ENCODE measurements at regions not wholly inside any gene's neighbourhood (a gene's known extent, or its start where the extent isn't known, plus 50 kb on each side); places are given as distances from the start of the nearest gene placed in this dataset.

DNA sequence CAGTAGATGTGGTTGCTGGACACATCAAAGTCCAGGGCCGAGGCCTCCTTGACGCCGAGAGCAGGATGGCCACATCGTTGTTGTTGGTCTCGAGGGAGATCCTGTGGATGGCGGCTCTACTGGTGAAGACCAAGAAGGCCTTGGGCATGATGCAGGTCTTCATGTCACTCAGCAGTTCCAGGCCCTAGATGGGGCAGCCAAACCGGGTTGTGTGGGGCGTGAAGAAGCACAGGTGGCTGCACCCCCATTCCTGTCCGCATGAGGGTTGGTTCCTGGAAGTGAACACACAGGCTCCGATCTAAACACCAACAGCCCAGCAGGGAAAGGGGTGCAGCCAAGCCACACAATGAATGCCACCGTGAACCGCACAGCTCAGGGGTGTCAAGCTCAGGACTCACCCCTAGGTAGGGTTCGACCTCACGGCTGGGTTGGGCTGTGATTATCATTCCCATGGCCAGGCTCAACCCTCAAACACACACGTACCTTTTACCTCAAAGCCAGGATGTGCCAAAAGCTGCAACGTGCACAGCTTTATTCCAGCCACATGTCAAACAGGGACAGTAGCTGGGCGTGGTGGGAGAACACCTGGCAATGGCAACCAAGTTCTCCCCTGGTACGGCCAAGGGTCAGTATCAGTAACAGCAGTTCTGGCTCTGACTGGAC lies 132.3 kb downstream of the CRYBB2 start:
- no peak for DNase-seq

DNA sequence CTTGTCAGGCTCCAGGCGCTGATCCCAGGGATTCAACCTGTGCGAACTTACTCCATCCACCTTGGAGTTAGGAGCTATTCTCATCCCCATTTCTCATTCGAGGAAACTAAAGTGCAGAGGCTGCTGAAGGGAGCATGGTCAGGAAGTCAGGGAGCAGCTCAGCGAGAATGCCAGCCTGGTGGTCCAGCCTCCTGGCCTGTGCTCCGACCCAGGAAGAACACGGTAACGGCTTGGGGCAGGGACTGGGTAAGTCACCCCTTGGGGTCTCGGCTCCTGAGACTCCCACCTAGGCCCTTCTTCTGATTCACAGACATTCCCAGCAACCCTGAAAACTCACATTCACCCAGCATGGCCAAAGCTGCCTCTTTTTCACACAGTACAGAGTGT lies 132.8 kb downstream of the CRYBB2 start:
- no peak for DNase-seq

DNA sequence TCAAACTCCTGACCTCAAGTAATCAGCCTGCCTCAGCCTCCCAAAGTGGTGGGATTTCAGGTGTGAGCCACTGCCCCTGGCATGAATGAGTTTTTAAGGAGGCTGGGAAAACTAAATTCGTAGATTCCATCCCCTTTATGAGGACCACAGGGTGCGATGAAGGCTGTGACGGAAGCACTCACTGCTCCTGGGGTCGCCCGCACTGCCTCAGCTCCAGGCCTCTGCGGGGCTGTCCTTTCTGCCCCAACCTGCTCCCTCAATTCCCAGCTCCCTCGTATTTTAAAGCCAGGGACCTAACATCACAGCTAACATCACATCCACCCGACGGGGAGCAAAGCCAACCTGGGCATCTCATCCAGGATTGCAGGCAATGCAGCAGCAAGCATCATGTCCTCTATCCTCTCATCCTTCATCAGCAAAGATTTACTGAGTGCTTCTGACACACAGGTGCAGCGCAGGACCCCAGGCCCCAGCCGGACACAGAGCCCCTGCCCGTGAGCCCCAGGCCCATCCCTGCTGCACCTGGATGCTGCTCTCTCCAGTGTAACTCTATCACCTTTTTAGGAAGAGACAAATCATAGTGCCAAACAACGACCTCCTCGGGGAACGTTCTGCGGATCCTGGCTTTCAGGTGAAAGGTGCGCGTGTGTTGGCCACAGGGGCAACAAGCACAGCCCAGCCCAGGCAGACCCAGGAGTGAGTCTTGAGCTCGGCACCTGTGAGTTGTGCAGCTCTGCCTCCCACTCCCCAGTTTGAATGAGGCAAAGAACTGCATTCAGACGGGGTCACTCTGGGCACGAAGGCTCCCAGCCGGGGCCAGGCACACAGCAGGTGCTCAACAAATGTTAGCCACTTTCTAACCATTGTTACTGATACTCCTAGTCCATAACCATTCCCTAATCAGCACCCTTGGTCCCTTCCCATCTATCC lies 134.3 kb downstream of the CRYBB2 start:
- no peak for DNase-seq

DNA sequence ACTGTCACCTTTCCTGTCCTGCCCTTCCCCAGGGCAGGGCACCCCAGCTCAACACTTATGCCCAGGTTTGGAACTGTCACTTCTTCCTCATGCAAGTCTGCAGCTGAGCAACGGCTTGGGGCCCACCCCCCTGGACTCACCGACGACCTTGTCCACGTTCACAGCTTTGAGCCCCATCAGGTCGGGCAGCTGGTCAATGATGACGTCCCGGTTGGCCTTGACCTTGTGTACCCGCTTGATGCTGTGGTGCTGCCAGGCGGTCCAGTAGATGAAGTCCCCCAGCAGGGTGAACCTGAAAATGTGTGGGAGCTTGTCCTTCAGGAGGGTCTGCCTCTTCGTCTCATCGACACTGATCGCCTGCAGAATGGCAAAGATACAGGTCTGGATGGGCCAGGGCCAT lies 135.0 kb downstream of the CRYBB2 start:
- no peak for DNase-seq

DNA sequence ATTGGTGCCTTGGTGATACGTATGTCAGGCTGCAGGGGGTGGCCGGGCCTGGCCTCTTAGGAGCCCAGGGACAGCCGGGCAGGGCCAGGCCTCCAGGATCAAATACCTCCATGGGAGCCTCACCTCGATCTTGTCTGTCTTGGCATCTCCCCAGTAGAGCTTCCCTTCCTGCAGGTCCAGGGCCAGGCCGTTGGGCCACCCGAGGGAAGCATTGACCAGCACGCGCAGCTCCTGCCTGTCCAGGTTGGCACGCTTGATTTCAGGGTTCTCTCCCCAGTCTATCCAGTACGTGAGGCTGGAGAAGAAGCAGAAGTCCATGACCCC lies 137.7 kb downstream of the CRYBB2 start:
- no peak for DNase-seq

DNA sequence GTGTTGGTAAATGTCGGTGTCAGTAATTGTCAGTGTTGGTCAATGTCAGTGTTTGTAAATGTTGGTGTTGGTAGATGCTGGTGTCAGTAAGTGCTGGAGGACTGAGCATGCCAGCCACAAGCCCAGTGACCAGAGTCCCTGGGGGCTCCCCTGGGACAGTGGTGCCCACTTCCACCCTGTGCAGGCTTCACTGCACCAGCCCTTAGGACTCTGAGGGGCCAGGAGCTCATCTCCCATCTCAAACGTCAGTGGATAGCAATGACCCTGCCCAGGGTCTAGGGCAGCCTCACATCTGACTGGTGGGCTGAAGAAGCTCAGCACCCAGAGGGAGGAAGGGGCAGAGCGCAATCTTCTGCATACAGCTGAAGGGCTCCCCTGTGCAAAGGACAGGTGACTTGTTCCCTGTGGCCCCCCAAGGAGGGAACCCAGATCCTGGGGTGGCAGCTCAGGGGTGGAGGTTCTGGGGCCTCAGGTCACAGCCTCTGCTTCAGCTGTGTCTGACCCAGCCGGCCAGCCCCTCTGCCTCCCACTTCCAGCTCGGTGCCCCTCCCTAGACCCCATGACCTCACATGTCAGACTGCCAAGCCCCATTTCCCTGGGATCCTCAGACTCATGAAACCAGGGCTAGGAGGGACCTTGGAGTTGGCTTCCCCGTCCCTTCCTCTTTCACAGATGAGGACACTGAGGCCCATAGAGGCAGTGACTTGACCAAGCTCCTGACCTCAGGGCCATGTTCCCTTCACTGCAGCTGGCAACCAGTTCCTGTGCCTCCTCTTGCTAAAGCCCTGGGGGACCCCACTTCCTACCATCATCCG lies 138.4 kb downstream of the CRYBB2 start:
- DNase-seq: no peak

DNA sequence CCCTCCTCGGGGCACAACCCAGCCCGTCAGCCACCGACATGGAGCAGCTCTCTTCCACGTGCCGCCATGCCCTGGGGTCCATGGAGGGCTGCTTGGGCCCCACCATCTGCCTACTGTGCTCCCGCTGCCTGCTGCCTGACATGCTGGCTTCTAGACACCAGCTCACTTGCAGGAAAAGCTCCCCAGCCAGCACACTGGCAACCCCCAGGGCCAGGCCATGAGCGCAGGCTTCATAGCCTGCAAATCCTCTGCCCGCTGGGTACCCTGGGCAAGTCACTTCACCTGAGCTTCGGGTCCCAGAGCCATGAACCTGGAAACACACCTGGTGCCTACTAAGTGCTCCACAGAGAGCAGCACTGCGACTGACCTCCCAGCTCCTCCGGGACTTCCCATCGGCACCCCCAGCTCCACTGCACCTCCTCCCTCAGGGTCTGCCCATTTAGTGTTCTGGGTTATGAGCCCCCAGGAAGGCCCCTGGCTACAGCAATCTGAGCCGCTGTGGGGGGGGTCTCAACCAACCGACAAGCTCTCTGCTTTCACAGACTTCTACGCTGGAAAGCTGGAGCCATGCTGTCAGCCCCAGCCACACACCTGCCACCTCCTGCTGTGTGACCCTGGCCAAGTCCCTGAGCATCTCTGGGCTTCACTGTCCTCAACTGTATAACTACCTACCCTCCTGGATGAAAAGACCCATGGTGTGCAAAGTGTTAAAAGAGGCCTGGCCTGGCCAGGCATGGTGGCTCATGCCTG lies 139.2 kb downstream of the CRYBB2 start:
- DNase-seq: no peak

DNA sequence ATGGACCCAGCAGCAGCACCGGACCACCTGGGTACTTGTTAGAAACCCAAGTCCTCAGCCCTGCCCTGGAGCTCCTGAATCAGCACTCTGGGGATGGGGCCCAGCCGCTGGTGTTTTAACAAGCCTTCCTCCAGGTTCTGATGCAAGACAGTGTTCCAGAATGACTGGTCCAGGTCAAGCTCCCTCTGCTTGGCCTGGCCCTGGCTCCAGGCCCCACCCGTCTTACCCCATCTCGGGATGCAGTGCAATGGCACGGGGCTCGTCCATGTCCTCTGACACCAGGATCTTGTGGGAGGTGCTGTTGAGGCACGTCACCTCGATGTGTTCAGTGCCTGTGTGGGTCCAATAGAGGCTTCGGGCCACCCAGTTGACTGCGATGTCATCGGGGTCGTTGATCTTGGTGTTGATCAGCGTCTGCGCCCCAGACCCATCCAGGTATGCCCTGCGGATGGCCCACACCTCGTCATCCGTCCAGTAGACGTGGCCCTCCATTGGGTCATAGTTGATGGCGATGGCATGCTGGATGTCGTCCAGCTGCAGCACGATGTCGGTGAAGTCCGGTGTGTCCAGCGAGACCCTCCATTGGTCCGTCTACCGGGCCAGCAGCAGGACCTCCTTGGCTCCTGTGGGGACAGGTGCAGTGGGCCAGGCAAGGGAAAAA lies 140.3 kb downstream of the CRYBB2 start:
- no peak for DNase-seq

DNA sequence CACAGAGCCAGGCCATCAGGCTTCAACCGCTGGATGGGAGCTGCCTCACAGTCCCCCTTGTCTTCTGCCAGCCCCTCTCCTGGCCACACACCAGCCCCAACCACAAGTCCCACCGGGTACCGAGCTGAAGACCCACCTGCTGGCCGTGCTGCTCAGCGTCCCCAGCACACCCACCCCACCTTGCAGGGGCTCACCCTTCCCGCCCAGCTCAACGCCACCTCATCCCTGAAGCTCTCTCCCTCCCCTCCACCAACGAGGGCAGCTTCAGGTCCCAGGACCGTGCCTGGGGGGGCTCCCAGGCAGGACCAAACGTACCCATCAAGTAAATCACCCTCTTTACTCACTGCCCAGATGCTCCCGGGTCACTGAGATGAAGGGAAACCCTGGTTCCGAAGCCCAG lies 141.0 kb downstream of the CRYBB2 start:
- no peak for DNase-seq

DNA sequence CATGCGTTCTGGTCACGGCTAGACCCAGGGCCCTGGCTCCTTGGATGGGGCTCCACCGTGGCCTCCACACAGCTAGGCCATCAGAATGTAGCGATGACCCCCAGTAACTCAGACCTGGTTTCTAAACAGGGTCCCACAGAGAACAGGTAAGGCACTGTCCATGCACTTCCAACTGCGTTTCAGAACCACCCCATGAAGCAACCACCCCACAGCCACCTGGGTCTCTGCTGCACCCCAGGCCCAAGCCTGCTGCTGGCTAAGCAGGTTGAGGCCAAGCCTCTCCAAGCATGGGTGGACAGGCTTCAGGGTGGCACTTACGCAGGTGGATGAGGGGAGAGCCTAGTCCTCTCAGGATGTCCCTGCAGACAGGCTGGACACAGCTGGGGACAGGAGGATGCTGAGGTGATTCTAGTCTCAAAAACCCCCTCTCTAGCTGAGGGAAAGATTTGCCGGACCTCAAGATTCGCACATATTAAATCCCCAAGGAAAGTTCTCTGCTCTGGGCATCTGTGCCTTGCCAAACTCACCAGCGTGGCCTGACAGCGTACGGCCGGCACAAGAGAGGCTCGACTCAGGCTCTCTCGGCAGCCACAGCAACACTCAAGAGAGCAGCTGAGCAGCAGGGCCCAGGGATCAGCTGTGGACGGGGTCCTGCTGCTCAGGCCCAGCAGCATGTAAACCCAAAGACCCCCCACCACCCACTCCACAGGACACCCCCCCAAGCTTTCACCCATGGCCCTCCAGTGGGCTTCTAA lies 141.6 kb downstream of the CRYBB2 start:
- no peak for DNase-seq

DNA sequence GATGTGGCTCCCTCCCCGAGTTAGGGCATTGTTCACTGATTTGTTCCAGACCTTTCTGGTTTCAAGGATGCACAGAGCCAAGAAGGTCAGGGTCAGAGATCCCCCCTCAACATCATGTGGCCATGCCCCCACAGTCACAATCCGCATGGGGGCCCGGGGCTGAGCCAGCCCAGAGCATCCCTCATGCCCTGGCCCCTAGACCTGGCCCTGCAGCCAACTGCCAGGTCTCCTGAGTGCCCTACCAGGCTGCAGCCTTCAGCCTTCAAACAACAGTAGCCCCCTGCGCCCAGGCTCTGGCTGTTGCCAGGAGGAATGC lies 142.4 kb downstream of the CRYBB2 start:
- no peak for DNase-seq

DNA sequence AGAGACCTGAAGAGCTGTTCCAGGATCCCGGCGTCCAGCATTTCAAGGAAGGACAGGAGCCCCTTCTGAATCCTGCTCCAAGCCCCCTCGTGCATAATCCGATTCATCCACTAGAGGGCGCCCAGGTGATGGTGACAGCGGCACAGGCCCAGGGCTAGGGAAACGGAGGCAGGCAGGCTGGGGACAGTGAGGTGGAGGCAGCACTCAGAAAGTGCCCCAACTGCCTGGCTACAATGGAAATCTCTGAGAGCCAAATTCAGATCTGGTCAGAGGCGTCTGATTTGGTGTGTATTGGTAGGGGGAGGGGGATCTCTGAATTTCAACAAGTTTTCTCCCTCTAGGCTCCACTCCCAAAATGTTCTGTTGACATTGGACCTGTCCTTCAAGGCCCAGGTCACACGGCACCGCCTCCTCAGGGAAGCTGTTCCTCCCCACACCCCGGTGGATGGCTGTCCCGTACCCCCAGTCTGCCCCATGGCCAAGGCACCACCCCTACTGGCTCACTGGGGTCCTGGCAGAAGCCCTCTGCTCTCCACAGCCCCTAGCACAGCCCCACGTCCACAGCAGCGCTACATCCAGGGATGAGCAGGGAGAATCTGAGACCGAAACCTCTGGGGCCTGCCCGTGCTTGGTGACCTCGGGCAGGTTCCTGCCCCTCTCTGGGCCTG lies 142.9 kb downstream of the CRYBB2 start:
- DNase-seq: peak; percentile 5

DNA sequence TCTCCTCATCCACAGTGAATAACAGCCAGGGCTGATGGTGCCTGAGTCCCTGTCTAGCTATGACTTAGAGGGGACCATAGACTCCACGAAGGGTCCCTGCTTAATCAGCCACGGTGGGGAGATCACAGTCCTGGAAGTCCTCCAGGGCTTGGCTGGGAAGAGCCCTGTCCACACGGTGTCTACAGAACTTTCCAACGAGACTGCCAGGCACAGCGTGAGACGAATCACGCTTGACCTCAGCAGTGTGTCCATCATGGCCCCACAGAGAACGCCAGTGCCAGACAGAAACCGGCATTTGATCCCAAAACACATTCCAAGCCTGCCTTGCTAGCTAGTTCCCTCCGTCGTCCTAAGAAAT lies 143.4 kb downstream of the CRYBB2 start:
- no peak for DNase-seq

DNA sequence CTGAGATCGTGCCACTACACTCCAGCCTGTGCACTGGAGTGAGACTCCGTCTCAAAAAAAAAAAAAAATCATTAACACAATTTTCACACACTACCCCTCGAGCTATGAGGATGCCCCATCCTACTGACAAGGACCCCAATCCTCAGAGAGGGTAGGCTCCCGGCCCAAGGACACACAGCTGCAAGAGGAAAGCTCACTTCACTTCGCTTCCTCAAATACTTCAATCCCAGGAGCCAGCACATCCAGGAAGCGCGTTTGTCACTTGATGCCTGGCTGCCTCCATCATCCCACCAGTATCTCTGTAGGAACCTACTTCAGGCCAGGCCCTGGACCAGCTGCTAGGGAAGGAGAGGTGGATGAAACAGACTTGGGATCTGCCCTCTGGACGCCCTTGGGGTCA lies 144.0 kb downstream of the CRYBB2 start:
- DNase-seq: no peak

DNA sequence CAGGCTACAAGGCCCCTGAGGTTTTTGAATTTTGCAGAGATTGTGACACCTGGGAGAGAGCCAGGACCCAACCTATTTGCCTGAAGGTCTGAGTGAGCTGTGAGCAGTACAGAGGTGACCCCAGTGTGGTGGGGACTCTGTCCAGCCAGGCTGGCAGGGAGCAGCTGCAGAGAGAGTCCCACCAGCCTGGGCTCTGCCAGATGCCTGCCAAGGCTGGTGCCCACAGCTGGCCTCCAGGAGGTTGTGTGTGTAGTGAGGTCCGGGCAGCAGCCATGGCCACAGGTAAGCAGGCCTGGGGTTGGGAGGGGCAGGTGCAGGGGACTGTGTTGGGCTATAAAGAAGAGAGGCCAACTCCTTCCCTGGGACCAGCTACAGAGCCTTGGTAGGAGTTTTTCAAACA lies 144.8 kb downstream of the CRYBB2 start:
- DNase-seq: no peak

DNA sequence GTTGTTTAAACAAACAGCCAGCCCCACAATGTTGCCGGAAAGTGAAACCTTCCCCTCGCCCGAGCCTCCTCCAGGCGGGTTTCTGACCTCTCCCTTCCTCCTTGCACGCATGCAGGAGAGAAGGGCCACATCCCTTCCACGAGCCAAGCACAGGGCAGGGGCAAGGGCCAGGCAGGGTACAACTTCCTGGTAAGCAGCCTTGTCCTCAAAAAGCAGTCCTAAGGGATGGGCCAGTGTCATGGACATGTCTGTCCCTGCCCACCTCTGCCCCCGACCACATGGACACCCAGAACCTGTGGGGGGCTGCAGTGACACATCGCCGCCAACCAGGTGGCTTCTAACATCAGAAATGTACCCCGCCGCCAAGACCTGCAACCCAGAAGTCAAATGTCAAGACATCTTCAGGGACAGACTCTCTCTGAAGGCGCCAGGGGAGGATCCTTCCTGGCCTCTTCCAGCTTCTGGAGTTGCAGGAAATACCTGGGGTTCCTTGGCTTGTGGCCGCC lies 145.3 kb downstream of the CRYBB2 start:
- DNase-seq: no peak

DNA sequence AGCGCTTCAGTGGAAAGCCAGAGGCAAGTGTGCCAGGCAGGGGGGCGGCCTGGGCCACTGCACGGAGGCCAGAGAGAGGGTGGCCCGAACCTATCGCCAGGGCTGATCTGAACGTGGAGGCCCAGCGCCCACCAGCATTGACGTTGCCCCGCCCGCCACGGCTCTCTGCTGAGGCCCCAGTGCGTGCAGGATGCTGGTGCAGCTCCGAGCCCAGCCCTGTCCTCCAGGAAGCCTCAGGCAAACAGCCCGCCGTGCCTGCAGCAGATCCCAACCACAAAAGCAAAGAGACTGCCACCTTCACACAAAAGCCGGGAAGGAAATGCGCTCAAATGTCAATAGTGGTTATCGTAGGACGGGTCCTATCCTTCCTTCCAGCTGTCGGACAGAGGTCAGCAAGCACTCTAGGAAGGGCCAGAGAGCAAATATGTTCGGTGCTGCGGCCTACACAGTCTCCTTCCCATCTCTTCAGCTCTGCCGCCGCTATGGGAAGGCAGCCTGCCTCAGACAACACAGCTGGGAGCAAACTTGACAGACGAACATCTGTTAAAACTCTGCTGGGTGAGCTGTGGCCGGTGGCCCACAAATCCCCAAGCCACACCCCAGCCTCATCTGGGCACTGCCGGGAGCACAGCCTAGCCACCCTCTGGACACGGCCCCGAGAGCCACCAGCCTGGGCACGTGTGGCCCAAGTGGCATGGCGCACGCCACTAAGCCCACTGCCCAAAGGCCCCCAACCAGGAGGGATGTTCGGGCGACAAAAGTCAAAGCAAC lies 146.2 kb downstream of the CRYBB2 start:
- no peak for DNase-seq

DNA sequence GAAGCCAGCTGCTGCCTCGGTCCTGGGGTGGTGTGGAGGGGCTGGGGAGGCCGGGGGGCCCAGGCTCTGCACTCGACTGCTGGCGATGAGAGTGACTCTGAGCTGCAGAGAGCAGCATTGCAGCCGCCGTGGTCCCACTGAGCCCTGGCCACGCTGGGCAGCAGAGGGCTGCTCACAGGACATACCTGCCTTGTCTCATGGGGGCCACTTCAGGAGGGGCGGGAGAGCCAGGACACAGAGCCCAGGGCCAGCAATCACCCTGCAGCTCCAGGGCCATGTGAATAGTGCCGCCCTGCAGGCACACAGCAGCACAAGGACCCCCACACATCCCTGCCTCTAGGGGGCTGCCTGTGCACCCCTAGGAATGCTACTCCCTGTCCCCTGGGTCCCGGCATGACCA lies 147.0 kb downstream of the CRYBB2 start:
- DNase-seq: no peak

DNA sequence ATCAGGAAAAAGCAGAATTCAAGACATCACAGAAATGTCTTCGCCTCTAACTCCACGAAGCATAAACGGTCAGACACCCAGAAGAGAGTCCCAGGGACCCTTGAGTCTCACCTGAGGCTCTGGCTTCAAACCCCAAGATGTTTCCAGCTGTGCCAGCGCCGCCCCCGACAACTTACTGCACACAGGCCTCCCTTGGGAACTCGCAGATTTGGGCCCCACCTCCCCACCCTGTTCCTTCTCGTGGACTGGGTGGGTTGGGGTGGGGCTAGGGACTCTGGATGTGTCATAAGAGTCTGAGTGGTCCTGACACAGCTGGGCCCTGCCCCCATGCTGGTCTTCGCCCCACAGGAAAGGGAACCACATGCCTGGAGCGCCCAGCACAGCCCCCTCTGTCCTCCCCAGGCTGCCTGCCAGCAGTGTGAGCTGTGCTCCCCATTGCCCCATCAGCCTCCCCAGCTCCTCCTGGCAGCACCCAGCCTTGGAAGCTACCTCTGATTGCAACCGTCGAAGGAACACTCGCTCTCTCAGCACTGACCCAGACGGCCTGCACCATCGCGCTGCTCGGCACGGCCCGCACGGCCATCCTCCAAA lies 147.5 kb downstream of the CRYBB2 start:
- DNase-seq: no peak

DNA sequence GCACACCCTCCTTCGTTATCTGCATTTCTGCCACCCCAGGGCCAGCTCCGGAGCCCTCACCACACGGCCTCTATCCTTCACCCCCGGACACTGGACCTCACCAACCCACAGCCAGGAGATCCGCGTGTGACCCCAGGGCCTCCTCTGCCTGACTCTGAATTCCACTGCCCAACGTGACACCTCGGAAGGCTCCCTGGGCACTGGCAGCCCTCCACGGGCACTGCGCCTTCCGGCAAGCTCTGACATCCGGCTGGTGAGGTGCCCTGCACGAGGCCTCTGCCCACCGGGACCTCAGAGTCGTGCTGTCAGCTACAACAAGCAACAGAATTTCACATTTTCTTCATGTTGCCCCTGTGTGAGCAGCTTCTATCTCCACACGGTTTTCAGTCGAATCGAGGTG lies 148.3 kb downstream of the CRYBB2 start:
- DNase-seq: no peak

Measured in KG1 (cell line).